Activated CD4-positive, alpha-beta T cell treated with anti-CD3 and anti-CD28 coated beads, Interleukin-2, amount 10 ng/mL, durations not matched to agents 24 days and 14 days (primary cell): ENCODE measurements at regions not wholly inside any gene's neighbourhood (a gene's known extent, or its start where the extent isn't known, plus 50 kb on each side); places are given as distances from the start of the nearest gene placed in this dataset.

Experiments
- DNase-seq: peaks from one replicate; pipeline ENCODE4 v3.0.0; 2022
- H3K27ac Mint-ChIP-seq: one replicate; pipeline ENCODE4 v1.8.0; 2022; ENCODE audit warnings: mild to moderate bottlenecking, mixed read lengths
- H3K27me3 Mint-ChIP-seq: one replicate; pipeline ENCODE4 v1.8.0; 2022; ENCODE audit warnings: mixed read lengths
- H3K36me3 Mint-ChIP-seq: one replicate; pipeline ENCODE4 v1.8.0; 2022; ENCODE audit warnings: low read depth, mild to moderate bottlenecking, mixed read lengths
- H3K4me1 Mint-ChIP-seq: one replicate; pipeline ENCODE4 v1.8.0; 2021; ENCODE audit warnings: mixed read lengths
- H3K4me3 Mint-ChIP-seq: one replicate; pipeline ENCODE4 v1.8.0; 2022; ENCODE audit warnings: mild to moderate bottlenecking, moderate library complexity, mixed read lengths
- H3K9me3 Mint-ChIP-seq: one replicate; pipeline ENCODE4 v1.8.0; 2021; ENCODE audit warnings: mixed read lengths
- intact Hi-C: fragments of 100-400 bp; cut with micrococcal nuclease; formaldehyde crosslinking; loops from one replicate; pipeline ENCODE4 v1.15.1; 2023

DNA sequence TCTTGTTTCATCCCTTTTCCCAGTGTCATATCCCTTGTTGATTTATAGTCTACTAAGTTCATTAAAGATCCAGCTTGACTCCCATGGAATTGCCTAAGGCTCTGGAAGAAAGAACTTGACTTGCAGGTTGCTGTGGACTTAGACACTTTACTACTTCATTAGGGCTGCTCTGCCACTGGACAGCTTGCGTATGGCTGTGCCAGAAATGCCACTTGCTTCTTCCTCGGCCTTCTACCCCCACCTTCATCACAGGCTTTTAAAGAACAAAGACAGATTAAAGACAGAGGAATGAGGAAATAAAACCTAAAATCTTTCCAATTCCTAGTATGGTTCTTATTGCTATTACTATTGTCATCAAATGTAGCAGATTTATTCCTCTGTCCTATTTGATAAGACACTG is 591.7 kb downstream of the BCL11A start:
- Mint-ChIP-seq H3K4me1 (no peaks in the 10 kb centered on the region), H3K9me3 (no peaks in the 10 kb centered on the region), H3K27me3 (no peaks in the 10 kb centered on the region), H3K27ac (no peak overlapping the region), H3K4me3 (no peak overlapping the region), H3K36me3 (no peaks in the 10 kb centered on the region)
- intact Hi-C loops, result no loop called here
- no peak for DNase-seq

GRCh38 chr2:59959944-59960343 is 593.5 kb downstream of the BCL11A start:
- Mint-ChIP-seq H3K27me3 (no peaks in the 10 kb centered on the region), H3K36me3 (no peaks in the 10 kb centered on the region), H3K4me3 (no peak overlapping the region), H3K27ac (no peak overlapping the region), H3K4me1 (no peaks in the 10 kb centered on the region), H3K9me3 (no peaks in the 10 kb centered on the region)
- DNase-seq, result no peak
- intact Hi-C loops, result no loop called here

DNA sequence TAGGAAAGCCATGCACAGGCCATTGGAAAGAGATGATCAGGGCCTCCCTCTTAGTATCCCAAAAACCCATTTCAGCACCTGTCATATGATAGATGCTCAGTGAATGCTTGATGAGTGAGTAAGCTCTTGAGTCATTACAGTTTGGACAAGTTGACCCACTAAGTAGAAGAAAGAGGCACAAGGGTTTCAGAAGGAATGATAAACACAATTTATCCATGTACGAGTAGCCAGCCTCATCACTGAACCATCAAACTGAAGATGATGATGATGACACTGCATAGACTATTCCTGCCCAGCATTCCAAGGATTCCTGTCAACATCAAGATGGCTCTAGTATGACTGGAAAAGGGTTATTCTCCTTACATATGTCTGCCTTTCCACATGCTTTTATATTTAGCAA is 596.0 kb downstream of the BCL11A start:
- no peaks in the 10 kb centered on the region for H3K4me1 Mint-ChIP-seq
- no peaks in the 10 kb centered on the region for H3K9me3 Mint-ChIP-seq
- H3K36me3 Mint-ChIP-seq, result no peaks in the 10 kb centered on the region
- no peak for DNase-seq
- no peak overlapping the region for H3K4me3 Mint-ChIP-seq
- intact Hi-C loops, result no loop called here
- H3K27me3 Mint-ChIP-seq, result no peaks in the 10 kb centered on the region
- H3K27ac Mint-ChIP-seq, result no peak overlapping the region

GRCh38 chr2:59956981-59957380 is 596.5 kb downstream of the BCL11A start:
- no peaks in the 10 kb centered on the region for H3K4me1 Mint-ChIP-seq
- H3K36me3 Mint-ChIP-seq, result no peaks in the 10 kb centered on the region
- no peak overlapping the region for H3K27ac Mint-ChIP-seq
- no peaks in the 10 kb centered on the region for H3K27me3 Mint-ChIP-seq
- no peaks in the 10 kb centered on the region for H3K9me3 Mint-ChIP-seq
- intact Hi-C loops, result no loop called here
- DNase-seq, result no peak
- H3K4me3 Mint-ChIP-seq, result no peak overlapping the region

DNA sequence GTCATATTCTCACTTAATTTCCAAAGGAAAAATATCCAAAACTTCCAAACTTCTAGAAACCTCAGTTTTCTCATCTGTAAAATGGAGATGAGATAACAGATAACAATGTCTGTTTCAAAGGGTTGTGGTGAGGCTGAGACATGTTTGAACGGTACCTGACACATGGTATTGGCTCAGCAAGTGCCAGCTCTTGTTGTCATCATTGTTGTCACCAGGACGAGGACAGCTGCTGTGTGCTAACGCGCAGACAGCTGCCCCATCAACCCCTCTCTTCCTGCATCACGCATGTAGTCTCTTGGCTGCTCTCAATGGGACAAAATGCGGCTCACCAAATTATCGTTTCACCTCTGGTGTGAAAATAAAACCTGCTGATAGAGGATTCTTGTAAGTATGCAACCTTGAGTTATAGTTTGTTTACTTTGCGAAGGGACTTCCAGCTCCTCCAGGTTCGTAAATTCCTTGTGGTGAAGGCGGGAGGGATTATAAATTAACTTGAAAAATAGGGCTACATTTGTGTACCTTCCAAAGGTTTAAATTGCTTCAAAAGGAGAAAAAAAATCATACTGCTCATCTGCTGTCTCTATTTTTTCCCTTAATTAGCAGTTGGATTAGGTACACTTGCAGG is 605.4 kb downstream of the BCL11A start:
- no peak for DNase-seq
- no peaks in the 10 kb centered on the region for H3K9me3 Mint-ChIP-seq
- H3K27ac Mint-ChIP-seq, result no peak overlapping the region
- H3K36me3 Mint-ChIP-seq, result no peaks in the 10 kb centered on the region
- intact Hi-C loops, result no loop called here
- H3K27me3 Mint-ChIP-seq, result peaks cover 2% of the 10 kb centered on the region
- H3K4me1 Mint-ChIP-seq, result no peaks in the 10 kb centered on the region
- no peak overlapping the region for H3K4me3 Mint-ChIP-seq

- no peaks in the 10 kb centered on the region for H3K9me3 Mint-ChIP-seq
- H3K4me3 Mint-ChIP-seq, result no peak overlapping the region
- DNase-seq, result no peak
- H3K27me3 Mint-ChIP-seq, result peaks cover 2% of the 10 kb centered on the region
- no peak overlapping the region for H3K27ac Mint-ChIP-seq
- H3K4me1 Mint-ChIP-seq, result no peaks in the 10 kb centered on the region
- no peaks in the 10 kb centered on the region for H3K36me3 Mint-ChIP-seq
- intact Hi-C loops, result no loop called here
These were observed 606.2 kb downstream of the BCL11A start for GRCh38 chr2:59947209-59947608.

GRCh38 chr2:59939236-59939635 is 614.2 kb downstream of the BCL11A start:
- intact Hi-C loops, result no loop called here
- H3K4me1 Mint-ChIP-seq, result no peaks in the 10 kb centered on the region

GRCh38 chr2:59938181-59938580 is 615.3 kb downstream of the BCL11A start:
- no peak for DNase-seq
- H3K36me3 Mint-ChIP-seq, result no peaks in the 10 kb centered on the region
- intact Hi-C loops, result no loop called here
- H3K27me3 Mint-ChIP-seq, result no peaks in the 10 kb centered on the region
- H3K4me1 Mint-ChIP-seq, result no peaks in the 10 kb centered on the region
- no peak overlapping the region for H3K4me3 Mint-ChIP-seq
- no peak overlapping the region for H3K27ac Mint-ChIP-seq
- H3K9me3 Mint-ChIP-seq, result no peaks in the 10 kb centered on the region

More at GRCh38 chr2:59939236-59939635, 614.2 kb downstream of the BCL11A start:
- no peak for DNase-seq
- Mint-ChIP-seq H3K27ac (no peak overlapping the region), H3K4me3 (no peak overlapping the region), H3K36me3 (no peaks in the 10 kb centered on the region), H3K9me3 (no peaks in the 10 kb centered on the region), H3K27me3 (no peaks in the 10 kb centered on the region)

GRCh38 chr2:59936048-59936447 is 617.4 kb downstream of the BCL11A start:
- Mint-ChIP-seq H3K9me3 (no peaks in the 10 kb centered on the region), H3K27ac (no peak overlapping the region), H3K36me3 (no peaks in the 10 kb centered on the region), H3K27me3 (no peaks in the 10 kb centered on the region), H3K4me3 (no peak overlapping the region), H3K4me1 (no peaks in the 10 kb centered on the region)
- DNase-seq, result no peak
- intact Hi-C loops, result no loop called here

GRCh38 chr2:59935005-59935404 is 618.4 kb downstream of the BCL11A start:
- Mint-ChIP-seq H3K9me3 (no peaks in the 10 kb centered on the region), H3K4me1 (no peaks in the 10 kb centered on the region), H3K4me3 (no peak overlapping the region), H3K36me3 (no peaks in the 10 kb centered on the region), H3K27me3 (no peaks in the 10 kb centered on the region), H3K27ac (no peak overlapping the region)
- no peak for DNase-seq
- intact Hi-C loops, result no loop called here

DNA sequence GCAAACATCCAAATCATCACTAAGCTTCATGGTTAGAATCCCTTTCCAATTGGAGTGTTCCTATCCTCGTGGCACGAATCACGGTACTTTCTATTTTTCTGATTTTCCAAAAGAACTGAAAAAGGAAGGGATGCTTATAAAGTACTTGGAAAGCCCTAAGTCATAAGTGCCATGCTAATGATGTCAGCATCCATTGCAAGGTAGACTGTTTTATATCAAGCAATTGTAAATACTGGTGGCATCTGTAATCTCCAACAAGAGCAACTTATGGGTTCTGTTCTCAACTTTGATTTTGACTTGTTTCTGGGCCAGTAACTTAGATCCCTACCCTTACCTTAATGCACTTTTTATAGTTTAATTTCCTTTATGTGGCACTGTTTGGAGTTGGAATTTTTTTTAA is 619.5 kb downstream of the BCL11A start:
- intact Hi-C loops, result no loop called here
- Mint-ChIP-seq H3K4me1 (no peaks in the 10 kb centered on the region), H3K27me3 (no peaks in the 10 kb centered on the region), H3K9me3 (no peaks in the 10 kb centered on the region), H3K27ac (no peak overlapping the region), H3K4me3 (no peak overlapping the region), H3K36me3 (no peaks in the 10 kb centered on the region)
- DNase-seq, result no peak

GRCh38 chr2:59932341-59932740 is 621.1 kb downstream of the BCL11A start:
- DNase-seq, result no peak
- H3K27me3 Mint-ChIP-seq, result no peaks in the 10 kb centered on the region
- H3K4me3 Mint-ChIP-seq, result no peak overlapping the region
- no peaks in the 10 kb centered on the region for H3K9me3 Mint-ChIP-seq
- intact Hi-C loops, result no loop called here
- H3K4me1 Mint-ChIP-seq, result no peaks in the 10 kb centered on the region
- no peak overlapping the region for H3K27ac Mint-ChIP-seq
- no peaks in the 10 kb centered on the region for H3K36me3 Mint-ChIP-seq

GRCh38 chr2:59930430-59930829 is 623.0 kb downstream of the BCL11A start:
- no peaks in the 10 kb centered on the region for H3K9me3 Mint-ChIP-seq
- H3K4me3 Mint-ChIP-seq, result no peak overlapping the region
- intact Hi-C loops, result no loop called here
- DNase-seq, result no peak
- H3K27me3 Mint-ChIP-seq, result no peaks in the 10 kb centered on the region
- no peak overlapping the region for H3K27ac Mint-ChIP-seq
- H3K4me1 Mint-ChIP-seq, result no peaks in the 10 kb centered on the region
- H3K36me3 Mint-ChIP-seq, result no peaks in the 10 kb centered on the region

DNA sequence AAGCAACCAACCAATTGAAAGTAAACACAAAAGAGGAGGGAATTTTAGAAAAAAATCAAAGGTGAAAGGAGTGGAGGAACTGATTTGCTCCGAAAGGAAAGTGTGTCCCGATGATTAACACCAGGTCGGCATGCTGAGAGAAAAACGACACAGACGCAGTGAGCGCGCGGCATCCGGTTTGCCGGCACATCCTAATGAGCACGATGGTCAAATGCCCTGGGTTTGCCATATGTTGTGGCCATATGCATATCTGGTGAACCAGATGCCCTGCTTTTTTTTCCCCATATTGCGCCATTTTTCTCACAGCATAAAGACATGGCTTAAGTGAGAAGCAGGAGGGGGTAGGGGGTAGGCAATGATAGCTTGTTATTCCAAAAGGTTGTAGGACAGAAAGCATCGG is 626.7 kb downstream of the BCL11A start:
- H3K9me3 Mint-ChIP-seq, result no peaks in the 10 kb centered on the region
- intact Hi-C loops, result no loop called here
- H3K4me1 Mint-ChIP-seq, result no peaks in the 10 kb centered on the region
- H3K27me3 Mint-ChIP-seq, result no peaks in the 10 kb centered on the region
- no peaks in the 10 kb centered on the region for H3K36me3 Mint-ChIP-seq
- H3K27ac Mint-ChIP-seq, result no peak overlapping the region
- no peak for DNase-seq
- H3K4me3 Mint-ChIP-seq, result no peak overlapping the region

- Mint-ChIP-seq H3K4me1 (no peaks in the 10 kb centered on the region), H3K36me3 (no peaks in the 10 kb centered on the region), H3K27me3 (no peaks in the 10 kb centered on the region), H3K27ac (no peak overlapping the region), H3K9me3 (no peaks in the 10 kb centered on the region), H3K4me3 (no peak overlapping the region)
- DNase-seq, result no peak
- intact Hi-C loops, result no loop called here
These were observed 628.1 kb downstream of the BCL11A start for GRCh38 chr2:59925321-59925720.
